GM12878 (cell line): ENCODE measurements at regions not wholly inside any gene's neighbourhood (a gene's known extent, or its start where the extent isn't known, plus 50 kb on each side); places are given as distances from the start of the nearest gene placed in this dataset.

ENCODE experiments used
- ATAC-seq: fragments of 200-7000 bp; cut with Tn5 transposase; 3 replicates; pipeline ENCODE4 v1.9.1; 2020; ENCODE audit warnings: mild to moderate bottlenecking, moderate library complexity
- BruUV-seq: library from RNA; stranded (reverse); fragments of 400-500 nt; replicated peaks from 2 replicates; lab custom pipeline; 2021; lab: Mats Ljungman, UMichigan
- CTCF ChIA-PET: fragments of 300-600 bp; sonication (Branson Sonifier 250); formaldehyde crosslinking; extraction: SDS; loops from one replicate; lab custom pipeline; 2021; ENCODE audit warnings: inconsistent platforms; lab: Yijun Ruan, JAX
- POLR2A ChIA-PET: fragments of 350-600 bp; formaldehyde crosslinking; extraction: SDS; loops from one replicate; lab custom pipeline; 2021; ENCODE audit warnings: inconsistent platforms; lab: Charles Lee
- RAD21 ChIA-PET: fragments of 300-600 bp; sonication (Branson Sonifier 250); formaldehyde crosslinking; loops from one replicate; lab custom pipeline; 2023; ENCODE audit warnings: antibody characterized with exemption; ENCODE audit not compliant: unreplicated experiment; lab: Charles Lee
- SMC1A ChIA-PET: fragments of 300-600 bp; sonication (Branson Sonifier 250); formaldehyde crosslinking; loops from one replicate; lab custom pipeline; 2023; ENCODE audit not compliant: unreplicated experiment, uncharacterized antibody; lab: Charles Lee
- DNase-seq: peaks from one replicate; pipeline ENCODE4 v3.0.0-alpha.2; 2011; ENCODE audit warnings: low read depth, low spot score
- FAIRE-seq: peaks from 3 replicates; lab custom pipeline; 2011; peaks lifted over from hg19 to GRCh38; lab: Jason Lieb, UNC
- H2AFZ ChIP-seq: 2 replicates; pipeline ENCODE4 v1.6.0; 2011; ENCODE audit warnings: low read depth, low read length, control low read depth; ENCODE audit not compliant: control insufficient read depth
- H3K27ac ChIP-seq: 2 replicates; pipeline ENCODE4 v1.5.1; 2011; ENCODE audit warnings: control low read depth; ENCODE audit not compliant: control insufficient read depth, insufficient read depth
- H3K27me3 ChIP-seq, 2 experiments: replicated peaks in 1 of 2; 2 replicates each; pipeline versions ENCODE4 v1.6.0 to v1.6.1; 2011; ENCODE audit warnings: low read length in 1 of 2; ENCODE audit not compliant: control insufficient read depth in 2 of 2, insufficient read depth in 2 of 2
- H3K36me3 ChIP-seq, 2 experiments: 2 replicates each; pipeline ENCODE4 v1.5.1; 2011; ENCODE audit warnings: low read length in 1 of 2; ENCODE audit not compliant: control insufficient read depth in 2 of 2, insufficient read depth in 2 of 2
- H3K4me1 ChIP-seq: 2 replicates; pipeline ENCODE4 v1.6.1; 2011; ENCODE audit warnings: mild to moderate bottlenecking, low read length, moderate library complexity, mixed read lengths; ENCODE audit not compliant: control insufficient read depth, insufficient read depth
- H3K4me2 ChIP-seq: 2 replicates; pipeline ENCODE4 v1.6.0; 2011; ENCODE audit warnings: control low read depth; ENCODE audit not compliant: control insufficient read depth, insufficient read depth
- H3K4me3 ChIP-seq: fragments of 200-600 bp; sonication (generic); 2 replicates; pipeline ENCODE4 v1.5.1; 2016
- H3K79me2 ChIP-seq: 2 replicates; pipeline ENCODE4 v1.6.0; 2011; ENCODE audit warnings: low read length; ENCODE audit not compliant: control insufficient read depth, insufficient read depth
- H3K9ac ChIP-seq: 2 replicates; pipeline ENCODE4 v1.8.0; 2011; ENCODE audit warnings: low read length, control low read depth, mixed read lengths; ENCODE audit not compliant: control insufficient read depth, insufficient read depth
- H3K9me3 ChIP-seq: replicated peaks from 3 replicates; pipeline ENCODE4 v1.5.1; 2011; ENCODE audit warnings: mild to moderate bottlenecking, low read length; ENCODE audit not compliant: control insufficient read depth, insufficient read depth
- H4K20me1 ChIP-seq: 2 replicates; pipeline ENCODE4 v1.6.0; 2011; ENCODE audit not compliant: control insufficient read depth, insufficient read depth
- BRCA1 ChIP-seq: IDR thresholded peaks from 2 replicates; pipeline ENCODE4 v1.6.1; 2011; ENCODE audit warnings: low read depth, low read length, improper control_type of control experiment
- CEBPZ ChIP-seq: fragments of 150-350 bp; IDR thresholded peaks from 2 replicates; pipeline ENCODE4 v1.6.1; 2016; ENCODE audit warnings: low read depth, low read length
- CTCF ChIP-seq, 3 experiments: IDR thresholded peaks in 2 of 3; conservative IDR thresholded peaks in 1 of 3; 2 replicates each; pipeline ENCODE4 v1.5.1; 2011; ENCODE audit warnings: low read depth in 3 of 3, low read length in 3 of 3, mild to moderate bottlenecking in 3 of 3, control low read depth in 2 of 3, moderate library complexity in 2 of 3, inconsistent platforms in 1 of 3, mixed read lengths in 1 of 3; ENCODE audit not compliant: control insufficient read depth in 2 of 3, insufficient read depth in 1 of 3; ENCODE audit errors: extremely low read depth in 1 of 3
- HDGF ChIP-seq: fragments of 450-650 bp; IDR thresholded peaks from 2 replicates; pipeline ENCODE4 v1.6.1; 2016; ENCODE audit warnings: antibody characterized with exemption
- HSF1 ChIP-seq: fragments of 150-350 bp; IDR thresholded peaks from 2 replicates; pipeline ENCODE4 v1.6.1; 2014; ENCODE audit warnings: mild to moderate bottlenecking, low read depth, low read length
- JUND ChIP-seq: IDR thresholded peaks from 2 replicates; pipeline ENCODE4 v1.6.1; 2012; ENCODE audit warnings: low read depth, mild to moderate bottlenecking, low read length, improper control_type of control experiment, moderate library complexity
- PKNOX1 ChIP-seq: fragments of 450-650 bp; IDR thresholded peaks from 2 replicates; pipeline ENCODE4 v1.6.1; 2016; ENCODE audit warnings: mild to moderate bottlenecking
- PRDM15 ChIP-seq: fragments of 450-650 bp; formaldehyde crosslinking; IDR thresholded peaks from 2 replicates; pipeline ENCODE4 v1.4.0; 2020; ENCODE audit warnings: mild to moderate bottlenecking, moderate library complexity
- RB1 ChIP-seq: fragments of 450-650 bp; formaldehyde crosslinking; IDR thresholded peaks from 2 replicates; pipeline ENCODE4 v1.6.1; 2017; ENCODE audit warnings: mild to moderate bottlenecking, borderline replicate concordance
- STAT1 ChIP-seq: fragments of 450-650 bp; conservative IDR thresholded peaks from 2 replicates; pipeline ENCODE4 v1.6.1; 2014; ENCODE audit warnings: antibody characterized with exemption, mild to moderate bottlenecking
- TCF7 ChIP-seq: IDR thresholded peaks from 2 replicates; pipeline ENCODE4 v1.6.1; 2014; ENCODE audit warnings: antibody characterized with exemption, borderline replicate concordance
- YBX1 ChIP-seq: fragments of 450-650 bp; IDR thresholded peaks from 2 replicates; pipeline ENCODE4 v1.6.1; 2016; ENCODE audit warnings: antibody characterized with exemption
- WGBS: methylation state at CpG from one replicate; pipeline ENCODE4 v1.1.6; 2016; ENCODE audit warnings: low lambda C conversion rate; ENCODE audit not compliant: insufficient replicate concordance, insufficient coverage; ENCODE audit errors: missing lambda C conversion rate; 5-methylcytosine and 5-hydroxymethylcytosine counted together
- in situ Hi-C: fragments of 300-500 bp; cut with MboI; formaldehyde crosslinking; loops from 9 replicates; pipeline ENCODE4 v1.14.3; 2018; ENCODE audit warnings: mixed read lengths
- intact Hi-C: fragments of 100-400 bp; cut with micrococcal nuclease; formaldehyde crosslinking; loops from one replicate; pipeline ENCODE4 v1.14.2; 2022; ENCODE audit not compliant: unreplicated experiment

- TF ChIP-seq PRDM15 (no peak), CEBPZ (no peak)
Measured at GRCh38 chr13:103926118-103926517, 859.9 kb upstream of the SLC10A2 start (continued).

- Histone ChIP-seq H3K27me3 (no peaks in the 10 kb centered on the region), H3K9me3 (no peaks in the 10 kb centered on the region), H3K4me2 (no peak overlapping the region), H4K20me1 (no peaks in the 10 kb centered on the region), H3K27ac (no peak overlapping the region), H3K4me1 (no peaks in the 10 kb centered on the region), H3K9ac (no peak overlapping the region), H3K36me3 (no peaks in the 10 kb centered on the region), H3K79me2 (no peaks in the 10 kb centered on the region), H2AFZ (no peak overlapping the region), H3K4me3 (no peak overlapping the region)
- intact Hi-C loops (no loop called here), in situ Hi-C loops (no loop called here)
- no peak for DNase-seq
- ChIA-PET POLR2A (no interaction called here), CTCF (no interaction called here), RAD21 (no interaction called here), SMC1A (interaction anchor here (0.6 to 1.1 kb wide), 3 partner anchors 23 to 349 kb away, joined by 3 to 4 read pairs (median 3); no protein-coding TSS in a partner anchor)
- FAIRE-seq = no peak
- BruUV-seq = no TSS peak
- ATAC-seq = no peak
- 33% methylated on average over 1 of the region's 1 CpG for WGBS
- no peak for TF ChIP-seq HDGF
- no peak for TF ChIP-seq JUND
- TF ChIP-seq BRCA1 = no peak
- no peak for TF ChIP-seq PKNOX1
- no peak for TF ChIP-seq TCF7
- no peak for TF ChIP-seq STAT1
- no peak for TF ChIP-seq RB1
- no peak for TF ChIP-seq HSF1
- no peak for TF ChIP-seq YBX1
- TF ChIP-seq CTCF (IDR thresholded peaks at IDR 0.05 in 2 of 3, conservative IDR thresholded peaks at IDR 0.05 in 1 of 3; ENCODE audit: control insufficient read depth in 2 of 3, extremely low read depth in 1 of 3, insufficient read depth in 1 of 3, low read depth in 3 of 3, low read length in 3 of 3) = no peak
Measured at GRCh38 chr13:103908911-103909310, 842.7 kb upstream of the SLC10A2 start.
